ENCODE measurements at regions not wholly inside any gene's neighbourhood (a gene's known extent, or its start where the extent isn't known, plus 50 kb on each side); places are given as distances from the start of the nearest gene placed in this dataset.

DNA sequence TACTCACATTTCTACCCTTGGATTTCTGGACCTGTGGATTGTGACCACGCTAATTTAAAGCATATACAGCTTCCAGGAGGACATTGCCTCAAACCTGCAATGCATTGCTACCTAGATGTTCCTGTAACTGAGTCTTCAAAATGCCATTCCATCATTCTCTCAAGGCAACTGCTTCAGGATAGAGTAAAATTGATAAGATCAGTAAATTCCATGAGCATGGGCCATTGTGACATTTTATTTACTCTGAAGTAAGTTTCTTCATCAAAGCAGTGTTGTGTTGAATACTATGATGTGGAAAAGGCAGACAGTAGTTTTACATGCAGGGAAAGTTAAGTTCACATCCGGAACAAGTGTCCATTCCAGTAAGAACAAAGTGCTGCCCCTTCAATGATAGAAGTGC is 991.0 kb downstream of the ARAP2 start:
- no peak overlapping the region for H3K4me3 ChIP-seq (ENCODE audit: low read depth, low read length)
- no peaks in the 10 kb centered on the region for H3K27me3 ChIP-seq (ENCODE audit: control insufficient read depth, insufficient read depth, low read length)
- no peak for DNase-seq (ENCODE audit: low read depth)
- TF ChIP-seq, protein P1, sequence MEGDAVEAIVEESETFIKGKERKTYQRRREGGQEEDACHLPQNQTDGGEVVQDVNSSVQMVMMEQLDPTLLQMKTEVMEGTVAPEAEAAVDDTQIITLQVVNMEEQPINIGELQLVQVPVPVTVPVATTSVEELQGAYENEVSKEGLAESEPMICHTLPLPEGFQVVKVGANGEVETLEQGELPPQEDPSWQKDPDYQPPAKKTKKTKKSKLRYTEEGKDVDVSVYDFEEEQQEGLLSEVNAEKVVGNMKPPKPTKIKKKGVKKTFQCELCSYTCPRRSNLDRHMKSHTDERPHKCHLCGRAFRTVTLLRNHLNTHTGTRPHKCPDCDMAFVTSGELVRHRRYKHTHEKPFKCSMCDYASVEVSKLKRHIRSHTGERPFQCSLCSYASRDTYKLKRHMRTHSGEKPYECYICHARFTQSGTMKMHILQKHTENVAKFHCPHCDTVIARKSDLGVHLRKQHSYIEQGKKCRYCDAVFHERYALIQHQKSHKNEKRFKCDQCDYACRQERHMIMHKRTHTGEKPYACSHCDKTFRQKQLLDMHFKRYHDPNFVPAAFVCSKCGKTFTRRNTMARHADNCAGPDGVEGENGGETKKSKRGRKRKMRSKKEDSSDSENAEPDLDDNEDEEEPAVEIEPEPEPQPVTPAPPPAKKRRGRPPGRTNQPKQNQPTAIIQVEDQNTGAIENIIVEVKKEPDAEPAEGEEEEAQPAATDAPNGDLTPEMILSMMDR (IDR thresholded peaks at IDR 0.05; ENCODE audit: insufficient read depth, low read length, poor library complexity, severe bottlenecking) = no peak
- H3K36me3 ChIP-seq (ENCODE audit: control insufficient read depth, insufficient read depth, low read length) = no peaks in the 10 kb centered on the region

DNA sequence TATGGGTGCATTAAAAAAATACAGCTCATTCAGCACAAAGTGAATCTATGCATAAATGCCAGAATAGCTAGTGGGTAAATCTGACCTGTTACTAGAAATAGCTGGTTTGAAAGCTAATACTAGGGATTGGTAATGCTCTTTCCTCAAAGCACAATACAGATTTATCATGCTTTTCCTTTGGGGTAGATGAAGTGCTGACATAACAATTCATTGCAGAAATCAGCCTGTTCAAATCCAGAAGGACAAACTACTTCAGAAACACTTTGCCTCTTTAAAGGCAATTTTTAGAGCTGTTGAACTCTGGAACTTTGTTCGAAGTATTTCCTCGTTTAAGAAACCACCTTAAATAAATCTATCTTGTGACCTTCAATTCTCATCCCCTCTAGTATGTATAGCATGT is 957.9 kb downstream of the ARAP2 start:
- H3K4me3 ChIP-seq (ENCODE audit: low read depth, low read length) = no peak overlapping the region
- H3K36me3 ChIP-seq (ENCODE audit: control insufficient read depth, insufficient read depth, low read length) = no peaks in the 10 kb centered on the region
- H3K27me3 ChIP-seq (ENCODE audit: control insufficient read depth, insufficient read depth, low read length) = no peaks in the 10 kb centered on the region
- no peak for DNase-seq (ENCODE audit: low read depth)
- TF ChIP-seq, protein P1 (IDR thresholded peaks at IDR 0.05; ENCODE audit: insufficient read depth, low read length, poor library complexity, severe bottlenecking) = no peak

DNA sequence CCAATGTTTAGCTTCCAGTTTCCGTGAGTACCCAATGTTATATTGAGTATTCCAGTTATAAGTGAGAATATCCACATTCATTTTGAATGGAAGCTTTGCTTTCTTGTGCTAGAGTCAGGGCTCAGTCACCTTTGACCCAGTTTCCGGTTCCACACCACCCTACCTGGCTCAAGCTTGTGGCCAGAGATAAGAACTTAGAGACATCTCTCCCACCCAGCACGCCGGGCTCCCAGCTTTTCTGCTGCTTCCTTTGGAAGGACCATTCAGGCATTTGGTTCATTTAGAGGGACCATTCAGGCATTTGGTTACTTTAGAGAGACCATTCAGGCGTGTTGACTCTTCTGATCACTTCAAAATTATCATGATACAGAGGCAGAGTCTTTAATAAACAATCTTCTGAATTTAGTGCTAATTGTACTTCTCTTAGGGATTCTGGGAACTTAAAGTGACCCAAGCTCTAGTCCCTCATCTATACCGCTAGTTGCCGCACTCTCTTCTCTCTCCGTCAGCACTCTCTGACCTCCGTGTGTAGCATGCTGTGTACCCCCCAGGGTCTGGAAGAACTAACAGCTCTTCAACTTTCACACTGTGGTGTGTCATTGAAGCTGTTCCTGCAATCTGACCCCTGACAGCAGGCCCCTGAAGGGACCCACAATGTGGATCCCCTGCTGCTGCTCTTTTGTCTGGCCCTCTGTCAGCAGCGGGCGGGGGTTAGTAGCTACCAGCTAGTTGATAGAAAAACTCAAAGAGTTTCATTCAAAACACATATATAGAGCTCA is 943.1 kb downstream of the ARAP2 start:
- TF ChIP-seq, protein P1 (IDR thresholded peaks at IDR 0.05; ENCODE audit: insufficient read depth, low read length, poor library complexity, severe bottlenecking) = no peak
- H3K36me3 ChIP-seq (ENCODE audit: control insufficient read depth, insufficient read depth, low read length) = no peaks in the 10 kb centered on the region
- no peaks in the 10 kb centered on the region for H3K27me3 ChIP-seq (ENCODE audit: control insufficient read depth, insufficient read depth, low read length)
- no peak overlapping the region for H3K4me3 ChIP-seq (ENCODE audit: low read depth, low read length)
- no peak for DNase-seq (ENCODE audit: low read depth)

DNA sequence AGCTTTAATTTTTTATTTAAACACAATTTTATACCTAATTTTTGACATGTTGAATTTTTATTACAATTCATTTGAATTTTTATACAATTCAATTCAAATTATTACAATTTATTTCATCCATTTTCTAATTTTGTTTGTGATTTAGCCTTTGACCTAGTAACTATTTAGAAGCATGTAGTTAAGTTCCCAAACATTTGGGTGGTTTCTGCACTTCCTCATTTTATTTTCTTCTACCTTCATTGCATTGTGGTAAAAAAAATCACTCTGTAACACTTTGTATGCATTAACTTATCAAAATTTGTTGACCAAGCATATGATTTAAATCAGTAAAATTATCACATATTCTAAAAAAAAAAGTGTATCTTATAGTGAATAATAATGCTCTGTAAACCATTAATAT is 928.9 kb downstream of the ARAP2 start:
- Histone ChIP-seq H3K27me3 (ENCODE audit: control insufficient read depth, insufficient read depth, low read length) (no peaks in the 10 kb centered on the region), H3K4me3 (ENCODE audit: low read depth, low read length) (no peak overlapping the region), H3K36me3 (ENCODE audit: control insufficient read depth, insufficient read depth, low read length) (no peaks in the 10 kb centered on the region)
- TF ChIP-seq, protein P1 (IDR thresholded peaks at IDR 0.05; ENCODE audit: insufficient read depth, low read length, poor library complexity, severe bottlenecking) = no peak
- DNase-seq (ENCODE audit: low read depth) = no peak

DNA sequence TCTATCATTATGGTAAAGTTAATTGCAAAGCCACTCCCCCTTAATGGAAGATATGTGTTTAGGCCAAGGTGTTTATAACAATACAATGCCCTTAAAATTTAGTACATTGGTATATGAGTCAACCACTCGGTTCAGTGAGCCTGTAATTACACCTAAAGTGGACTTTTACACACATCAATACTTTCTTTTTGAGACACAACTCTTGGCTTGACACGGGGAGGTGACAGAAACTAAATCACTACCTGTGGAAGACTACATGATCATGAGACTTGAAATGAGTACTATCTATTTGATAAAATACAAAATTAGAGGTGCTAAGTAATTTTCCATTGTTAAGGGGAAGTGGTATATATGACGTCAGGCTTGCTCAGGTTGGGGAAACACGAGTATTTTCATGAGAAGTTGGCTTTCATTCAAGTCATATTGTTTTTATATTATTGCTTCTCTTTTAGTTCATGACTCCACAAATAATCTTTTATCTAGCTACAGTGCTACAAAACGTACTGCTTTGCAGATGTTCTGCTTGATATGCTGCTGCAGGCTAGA is 918.3 kb downstream of the ARAP2 start:
- Histone ChIP-seq H3K4me3 (ENCODE audit: low read depth, low read length) (no peak overlapping the region), H3K27me3 (ENCODE audit: control insufficient read depth, insufficient read depth, low read length) (no peaks in the 10 kb centered on the region), H3K36me3 (ENCODE audit: control insufficient read depth, insufficient read depth, low read length) (no peaks in the 10 kb centered on the region)
- TF ChIP-seq, protein P1 (IDR thresholded peaks at IDR 0.05; ENCODE audit: insufficient read depth, low read length, poor library complexity, severe bottlenecking) = no peak
- no peak for DNase-seq (ENCODE audit: low read depth)

DNA sequence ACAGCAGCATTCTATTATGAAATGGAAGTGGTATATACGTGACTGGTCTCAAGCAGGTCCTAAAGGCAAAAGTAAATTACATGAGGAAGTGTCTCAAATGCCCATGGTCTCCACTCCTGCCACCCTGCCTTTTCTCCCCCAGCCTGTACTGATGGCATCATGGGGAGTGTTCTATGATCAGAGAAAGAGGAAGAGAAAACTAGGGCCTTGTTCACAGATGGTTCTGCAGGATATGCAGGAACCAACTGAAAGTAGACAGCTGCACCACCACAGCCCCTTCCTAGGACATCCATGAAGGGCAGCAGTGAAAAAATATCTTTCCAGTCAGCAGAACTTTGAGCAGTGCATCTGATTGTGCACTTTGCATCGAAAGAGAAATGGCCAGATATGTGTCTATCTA is 901.5 kb downstream of the ARAP2 start:
- Histone ChIP-seq H3K27me3 (ENCODE audit: control insufficient read depth, insufficient read depth, low read length) (no peaks in the 10 kb centered on the region), H3K4me3 (ENCODE audit: low read depth, low read length) (no peak overlapping the region), H3K36me3 (ENCODE audit: control insufficient read depth, insufficient read depth, low read length) (no peaks in the 10 kb centered on the region)
- TF ChIP-seq, protein P1 (IDR thresholded peaks at IDR 0.05; ENCODE audit: insufficient read depth, low read length, poor library complexity, severe bottlenecking) = no peak
- no peak for DNase-seq (ENCODE audit: low read depth)

All from kidney epithelial cell (primary cell).